NCI-H2196 treated with DMSO at 0.1 percent for 48 hours (cell line): ENCODE measurements at regions not wholly inside any gene's neighbourhood (a gene's known extent, or its start where the extent isn't known, plus 50 kb on each side); places are given as distances from the start of the nearest gene placed in this dataset.

Source experiments
- DNase-seq: peaks from one replicate; lab custom pipeline; 2025; ENCODE audit not compliant: unreplicated experiment; lab: John Stamatoyannopoulos, UW

DNA sequence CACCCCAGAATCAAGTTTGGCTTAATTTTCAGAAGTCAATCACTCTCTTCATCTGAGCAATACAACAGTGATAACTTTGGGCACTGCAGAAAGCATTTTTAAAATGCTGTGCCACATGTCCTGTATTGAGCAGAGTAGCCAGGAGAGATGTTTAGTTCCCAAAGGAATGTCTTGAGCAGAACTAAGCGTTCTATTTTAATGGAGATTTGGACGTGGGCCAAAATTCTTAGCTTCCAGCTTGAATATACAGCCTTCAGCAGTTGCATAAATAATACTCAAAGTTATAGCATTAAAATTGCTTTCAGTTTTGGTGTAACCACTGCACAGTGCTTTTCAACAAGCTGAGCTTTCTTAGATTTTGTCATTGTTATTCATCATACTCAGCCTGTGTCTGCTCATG lies 679.2 kb downstream of the NLGN4X start:
- no peak for DNase-seq

DNA sequence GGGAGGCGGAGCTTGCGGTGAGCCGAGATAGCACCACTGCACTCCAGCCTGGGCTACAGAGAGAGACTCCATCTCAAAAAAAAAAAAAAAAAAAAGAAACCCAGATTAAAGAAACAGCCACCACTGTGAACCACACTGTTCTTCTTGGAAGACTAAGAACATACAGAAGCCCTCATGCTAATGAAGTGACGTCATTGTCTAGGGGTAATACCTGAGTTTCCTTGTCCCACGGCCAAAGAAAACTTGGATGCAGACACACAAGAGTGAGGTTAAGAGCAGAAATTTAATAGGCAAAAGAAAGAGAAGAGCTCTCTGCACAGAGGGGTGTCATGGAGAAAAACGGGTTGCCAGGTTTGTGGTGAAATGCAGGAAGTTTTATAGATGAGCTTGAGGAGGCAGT lies 691.6 kb downstream of the NLGN4X start:
- DNase-seq, result no peak

- DNase-seq, result no peak
These were observed 692.4 kb downstream of the NLGN4X start for GRCh38 chrX:5536261-5536660.

GRCh38 chrX:5528057-5528456 lies 700.6 kb downstream of the NLGN4X start:
- DNase-seq, result no peak

DNA sequence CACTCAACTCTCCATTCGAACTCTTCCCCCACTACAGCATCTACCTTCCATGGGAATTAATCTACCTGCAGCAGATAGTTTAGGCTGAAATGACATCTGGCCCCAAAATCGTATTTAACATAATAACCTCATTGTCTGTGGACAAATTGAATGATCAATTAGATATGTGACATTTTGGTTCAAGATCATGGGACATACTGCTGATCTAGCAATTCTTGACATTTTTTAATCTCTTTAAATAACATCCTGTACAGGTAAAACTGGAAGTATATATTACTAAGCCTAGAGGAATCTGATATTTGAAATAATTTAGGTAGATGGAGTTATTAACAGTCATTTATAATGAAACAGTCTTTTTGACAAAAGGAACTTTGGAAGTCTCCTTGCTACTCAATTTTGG lies 702.5 kb downstream of the NLGN4X start:
- DNase-seq, result no peak

- DNase-seq, result no peak
These were observed 737.7 kb downstream of the NLGN4X start for GRCh38 chrX:5490786-5491563.

GRCh38 chrX:5474282-5474681 lies 754.4 kb downstream of the NLGN4X start:
- no peak for DNase-seq

GRCh38 chrX:5458300-5458842 lies 770.3 kb downstream of the NLGN4X start:
- no peak for DNase-seq

DNA sequence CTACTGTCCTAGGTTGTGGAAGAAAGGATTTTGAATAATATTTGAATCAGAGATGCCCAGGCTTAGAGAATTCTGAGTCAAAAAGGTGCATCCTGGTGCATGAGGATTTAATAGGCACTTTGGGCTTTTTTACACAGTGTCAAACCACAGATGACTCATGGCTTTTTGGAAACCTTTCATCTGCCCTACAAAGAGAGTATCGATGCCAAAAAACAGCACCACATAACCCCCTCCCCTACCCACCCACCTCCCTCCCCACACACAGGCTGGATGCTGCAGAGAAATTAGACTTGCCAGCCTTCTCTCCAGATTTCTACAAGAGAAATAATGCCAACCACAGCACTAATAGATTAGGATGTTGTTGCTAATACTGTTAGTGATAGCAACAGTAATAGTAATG lies 779.3 kb downstream of the NLGN4X start:
- no peak for DNase-seq

GRCh38 chrX:5431823-5432222 lies 796.8 kb downstream of the NLGN4X start:
- no peak for DNase-seq

DNA sequence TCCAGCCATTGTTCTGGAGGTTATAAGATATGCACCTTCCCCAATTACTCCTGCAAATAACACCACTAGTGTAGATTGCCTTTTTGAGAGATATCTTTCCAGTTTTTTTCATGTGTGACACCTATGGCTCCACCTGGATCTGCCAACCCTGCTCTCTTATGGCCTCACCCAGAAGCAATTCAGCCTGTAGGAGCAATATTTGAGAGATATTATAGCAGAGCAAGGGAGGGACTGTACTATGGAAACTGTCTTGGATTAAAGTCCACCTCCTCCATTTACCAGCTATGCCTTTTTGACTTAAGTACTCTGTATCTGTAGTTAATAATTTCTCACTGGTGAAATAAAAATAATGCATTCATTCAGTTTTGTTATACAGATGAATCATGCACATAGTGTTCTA lies 803.5 kb downstream of the NLGN4X start:
- no peak for DNase-seq

DNA sequence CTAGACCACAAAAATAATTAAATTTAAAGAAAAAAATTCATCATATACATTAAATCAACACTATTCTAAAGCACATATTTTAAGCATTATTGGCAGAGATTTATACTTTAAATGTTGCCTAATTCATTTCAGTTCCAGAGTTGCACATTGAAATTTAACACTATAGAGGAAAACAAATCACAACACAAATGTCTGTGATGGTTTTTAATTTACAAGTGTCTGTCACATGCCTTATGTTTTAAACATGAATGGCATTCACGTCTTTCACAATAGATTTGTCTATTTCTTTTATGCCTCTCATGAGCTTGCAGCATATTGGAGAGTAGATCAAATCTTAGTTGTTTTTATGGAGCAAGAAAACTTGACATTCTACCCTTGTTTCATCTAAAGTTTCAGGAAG lies 811.3 kb downstream of the NLGN4X start:
- DNase-seq, result no peak

DNA sequence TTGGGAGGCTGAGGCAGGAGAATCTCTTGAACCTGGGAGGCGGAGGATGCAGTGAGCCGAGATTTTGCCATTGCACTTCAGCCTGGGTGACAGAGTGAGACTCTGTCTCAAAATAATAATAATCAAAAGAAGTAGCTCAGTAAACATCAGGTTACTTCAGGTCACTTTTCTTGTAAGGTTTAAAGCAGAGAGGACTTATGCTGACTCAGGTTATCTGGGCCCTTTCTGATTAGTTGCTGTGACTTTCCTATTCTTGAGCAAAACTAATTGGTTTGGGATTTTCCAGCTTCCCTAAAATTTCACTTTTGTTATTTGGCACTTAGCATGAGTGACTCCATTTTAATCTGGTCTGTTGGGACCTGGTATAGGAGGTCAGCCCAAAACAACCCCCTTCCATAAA lies 812.9 kb downstream of the NLGN4X start:
- no peak for DNase-seq

DNA sequence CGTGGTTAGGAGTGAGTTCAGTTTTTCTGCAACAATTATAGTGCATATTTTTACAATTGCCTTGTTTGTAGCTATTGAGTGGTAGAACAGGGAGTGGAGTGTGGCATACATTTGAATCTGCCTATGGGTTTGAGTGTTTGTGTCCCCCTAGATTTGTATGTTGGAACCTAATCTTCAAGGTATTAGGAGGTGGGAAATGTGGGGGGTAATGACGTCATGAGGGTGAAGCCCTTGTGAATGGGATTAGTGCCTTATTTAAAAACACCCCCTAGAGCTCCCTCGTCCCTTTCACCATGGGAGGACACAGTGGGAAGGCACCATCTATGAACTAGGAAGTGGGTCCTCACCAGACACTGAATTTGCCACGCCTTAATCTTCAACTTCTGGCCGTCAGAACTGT lies 819.6 kb downstream of the NLGN4X start:
- DNase-seq, result no peak

- DNase-seq, result no peak
These were observed 826.2 kb downstream of the NLGN4X start for GRCh38 chrX:5402461-5402860.

DNA sequence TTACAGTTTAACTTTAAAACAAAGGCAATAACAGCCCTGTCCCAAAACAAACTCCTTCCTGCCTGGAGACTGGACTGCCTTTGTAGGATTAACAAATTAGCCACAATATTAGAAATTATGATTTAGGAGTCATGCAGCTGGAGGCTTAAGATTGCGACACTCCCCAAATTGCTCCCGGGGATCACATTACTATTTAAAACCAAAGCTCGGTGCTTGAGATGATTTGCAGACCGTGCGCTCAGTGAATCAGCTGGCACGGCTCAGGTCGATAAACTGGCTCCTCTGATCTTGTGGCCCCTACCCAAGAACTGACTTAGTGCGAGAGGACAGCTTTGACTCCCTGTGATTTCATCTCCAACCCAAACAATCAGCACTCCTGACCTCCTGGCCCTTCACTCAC lies 829.3 kb downstream of the NLGN4X start:
- no peak for DNase-seq

- DNase-seq, result no peak
These were observed 831.3 kb downstream of the NLGN4X start for GRCh38 chrX:5397409-5397808.

GRCh38 chrX:5390376-5390775 lies 838.3 kb downstream of the NLGN4X start:
- DNase-seq, result no peak

- no peak for DNase-seq
These were observed 840.6 kb downstream of the NLGN4X start for GRCh38 chrX:5388087-5388486.

DNA sequence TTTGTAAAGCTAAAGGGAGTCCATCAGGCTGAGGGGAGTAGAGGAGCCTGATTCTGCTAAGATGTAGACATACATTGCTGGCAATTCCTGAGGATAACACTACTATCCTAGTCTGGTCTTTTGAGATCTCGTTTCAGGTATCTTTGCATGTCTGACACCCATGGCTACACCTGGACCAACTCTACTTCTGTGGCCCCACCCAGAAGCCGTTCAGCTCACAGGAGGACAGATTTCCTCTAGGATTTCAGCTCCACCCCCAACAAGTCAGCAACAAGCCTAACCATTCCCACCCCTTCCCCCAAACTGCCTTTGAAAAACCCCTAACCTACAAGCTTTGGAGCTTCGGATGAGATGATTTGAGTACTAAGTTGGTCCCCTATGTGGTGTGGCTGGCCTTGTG lies 848.2 kb downstream of the NLGN4X start:
- DNase-seq, result no peak

DNA sequence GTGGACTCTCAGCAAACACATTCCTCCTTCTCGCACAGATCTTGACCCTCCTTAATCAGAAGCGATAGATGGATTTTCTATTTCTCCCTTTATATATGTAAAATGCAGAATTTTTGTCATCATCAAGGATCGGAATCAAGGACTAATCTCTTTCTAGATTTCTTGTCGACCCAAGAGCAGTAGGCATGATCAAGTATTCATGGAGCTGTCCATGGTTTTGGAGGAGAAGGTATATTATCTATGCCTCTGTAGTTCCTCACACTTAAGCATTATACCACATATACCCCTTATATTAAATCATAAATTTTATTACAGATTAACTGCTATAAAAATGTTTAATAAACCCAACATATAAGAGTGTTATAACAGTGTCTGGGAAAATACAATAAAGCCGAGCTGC lies 886.8 kb downstream of the NLGN4X start:
- DNase-seq, result no peak

- no peak for DNase-seq
These were observed 891.5 kb downstream of the NLGN4X start for GRCh38 chrX:5337160-5337559.

DNA sequence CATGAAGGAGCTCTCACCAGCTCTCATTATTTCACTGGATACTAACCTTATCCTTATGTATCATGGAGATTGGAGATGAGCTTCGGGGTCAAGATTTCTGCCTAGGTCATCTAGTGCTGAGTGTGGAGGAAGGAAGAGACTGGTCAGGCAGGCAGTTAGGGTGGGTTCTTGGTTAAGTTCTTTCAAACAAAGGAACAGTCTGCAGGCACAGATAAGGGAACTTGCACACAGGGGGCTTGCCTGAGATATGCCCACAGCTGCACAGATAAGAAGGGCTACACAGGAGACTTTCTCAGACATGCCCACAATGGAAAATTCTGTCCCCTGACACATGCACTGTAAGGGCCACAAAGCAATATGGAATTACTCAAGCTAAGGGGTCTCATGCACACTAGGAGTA lies 904.1 kb downstream of the NLGN4X start:
- no peak for DNase-seq
